ENCODE measurements at regions not wholly inside any gene's neighbourhood (a gene's known extent, or its start where the extent isn't known, plus 50 kb on each side); places are given as distances from the start of the nearest gene placed in this dataset.

GRCh38 chr14:95462491-95462890 is 54.0 kb downstream of the SYNE3 start:
- TF ChIP-seq EZH2 (IDR thresholded peaks at IDR 0.05; ENCODE audit: borderline replicate concordance, low read depth, low read length, severe bottlenecking) (no peak), CTCF (IDR thresholded peaks at IDR 0.05; ENCODE audit: extremely low read depth in 1 of 2, insufficient read depth in 1 of 2, low read depth in 1 of 2, low read length in 2 of 2) (no peak), POLR2A (IDR thresholded peaks at IDR 0.05; ENCODE audit: low read depth, low read length) (no peak)

All from endothelial cell of umbilical vein (primary cell).